ENCODE measurements at regions not wholly inside any gene's neighbourhood (a gene's known extent, or its start where the extent isn't known, plus 50 kb on each side); places are given as distances from the start of the nearest gene placed in this dataset.

- no peak for DNase-seq
Observed at GRCh38 chr6:102309700-102310099, 916.2 kb downstream of the GRIK2 start.

DNA sequence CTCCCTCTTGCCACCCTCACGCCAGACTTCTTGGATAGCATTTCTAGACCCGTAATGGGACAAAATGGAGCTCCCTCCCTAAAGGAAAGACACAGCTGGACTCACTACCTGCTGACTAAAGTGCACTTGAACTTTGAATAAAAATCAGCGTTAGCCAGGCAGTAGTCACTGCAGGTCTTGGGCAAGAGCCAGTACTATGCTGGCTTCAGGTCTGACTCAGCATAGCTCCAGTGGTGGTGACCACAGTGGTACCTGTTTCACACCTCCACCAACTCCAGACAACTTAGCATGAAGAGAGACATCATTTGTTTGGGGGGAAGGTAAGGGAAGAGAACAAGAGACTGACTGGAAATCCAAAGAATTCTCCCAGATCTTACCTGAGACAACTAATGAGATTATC lies 906.8 kb downstream of the GRIK2 start:
- DNase-seq = no peak

DNA sequence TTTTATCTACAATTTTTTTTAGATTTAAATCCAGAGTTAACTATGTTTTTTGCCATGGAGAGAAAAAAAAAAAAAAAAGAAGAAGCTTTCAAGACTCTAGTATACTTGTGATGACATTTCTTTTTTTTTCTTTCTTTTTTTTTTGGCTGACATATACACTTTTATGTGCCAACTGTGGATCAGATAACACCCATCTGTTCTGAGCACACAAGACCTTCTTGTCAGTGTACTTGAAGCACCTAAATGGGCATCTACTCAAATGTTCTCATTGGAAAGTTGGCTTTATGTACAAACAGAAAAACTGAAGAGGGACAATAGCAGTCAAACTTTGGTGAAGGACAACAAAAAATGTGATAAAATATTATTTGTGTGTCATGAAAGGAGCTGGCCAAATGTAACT lies 904.5 kb downstream of the GRIK2 start:
- DNase-seq = no peak

Data from AML-193 (cell line).